ENCODE measurements at regions not wholly inside any gene's neighbourhood (a gene's known extent, or its start where the extent isn't known, plus 50 kb on each side); places are given as distances from the start of the nearest gene placed in this dataset.
"Not testable (repeated sequence)": the region's sequence is repeated elsewhere in the genome, so short reads cannot be mapped to it uniquely, and the experiment has no call there.

GRCh38 chr18:1665079-1665478, 760.4 kb downstream of the ADCYAP1 start:
- DNase-seq (ENCODE audit: low read depth): no peak

- no peak for DNase-seq (ENCODE audit: low read depth)
Observed at GRCh38 chr18:1668279-1668678, 763.6 kb downstream of the ADCYAP1 start.

GRCh38 chr18:1671710-1672109, 767.0 kb downstream of the ADCYAP1 start:
- not testable (repeated sequence) for DNase-seq (ENCODE audit: low read depth)

GRCh38 chr18:1676387-1676786, 771.7 kb downstream of the ADCYAP1 start:
- no peak for DNase-seq (ENCODE audit: low read depth)

- no peak for DNase-seq (ENCODE audit: low read depth)
Observed at GRCh38 chr18:1680108-1680507, 775.4 kb downstream of the ADCYAP1 start.

- DNase-seq (ENCODE audit: low read depth): no peak
Observed at GRCh38 chr18:1691863-1692262, 787.2 kb downstream of the ADCYAP1 start.

GRCh38 chr18:1708006-1708405, 803.3 kb downstream of the ADCYAP1 start:
- DNase-seq (ENCODE audit: low read depth): peak; percentile 54

- no peak for DNase-seq (ENCODE audit: low read depth)
Observed at GRCh38 chr18:1710114-1710513, 805.4 kb downstream of the ADCYAP1 start.

GRCh38 chr18:1732143-1732542, 827.5 kb downstream of the ADCYAP1 start:
- DNase-seq (ENCODE audit: low read depth): no peak

- DNase-seq (ENCODE audit: low read depth): no peak
Observed at GRCh38 chr18:1746131-1746530, 825.2 kb downstream of the METTL4 start.

GRCh38 chr18:1751249-1751648, 820.1 kb downstream of the METTL4 start:
- no peak for DNase-seq (ENCODE audit: low read depth)

GRCh38 chr18:1760901-1761300, 810.4 kb downstream of the METTL4 start:
- no peak for DNase-seq (ENCODE audit: low read depth)

- no peak for DNase-seq (ENCODE audit: low read depth)
Observed at GRCh38 chr18:1774261-1774660, 797.0 kb downstream of the METTL4 start.

GRCh38 chr18:1777843-1778242, 793.5 kb downstream of the METTL4 start:
- no peak for DNase-seq (ENCODE audit: low read depth)

GRCh38 chr18:1778496-1779178, 792.7 kb downstream of the METTL4 start:
- no peak for DNase-seq (ENCODE audit: low read depth)

- DNase-seq (ENCODE audit: low read depth): peak; percentile 51
Observed at GRCh38 chr18:1779587-1779986, 791.7 kb downstream of the METTL4 start.

- no peak for DNase-seq (ENCODE audit: low read depth)
Observed at GRCh38 chr18:1784113-1784512, 787.2 kb downstream of the METTL4 start.

GRCh38 chr18:1785980-1786379, 785.3 kb downstream of the METTL4 start:
- DNase-seq (ENCODE audit: low read depth): not testable (repeated sequence)

- DNase-seq (ENCODE audit: low read depth): no peak
Observed at GRCh38 chr18:1796636-1797035, 774.7 kb downstream of the METTL4 start.

GRCh38 chr18:1797235-1797634, 774.1 kb downstream of the METTL4 start:
- no peak for DNase-seq (ENCODE audit: low read depth)

- no peak for DNase-seq (ENCODE audit: low read depth)
Observed at GRCh38 chr18:1805521-1805920, 765.8 kb downstream of the METTL4 start.

GRCh38 chr18:1806884-1807615, 764.3 kb downstream of the METTL4 start:
- no peak for DNase-seq (ENCODE audit: low read depth)

GRCh38 chr18:1811282-1811681, 760.0 kb downstream of the METTL4 start:
- no peak for DNase-seq (ENCODE audit: low read depth)

- DNase-seq (ENCODE audit: low read depth): no peak
Observed at GRCh38 chr18:1825296-1825695, 746.0 kb downstream of the METTL4 start.

All from renal cortical epithelial cell (primary cell).